ENCODE measurements at regions not wholly inside any gene's neighbourhood (a gene's known extent, or its start where the extent isn't known, plus 50 kb on each side); places are given as distances from the start of the nearest gene placed in this dataset.

GRCh38 chr9:18073002-18073401 lies 401.0 kb upstream of the ADAMTSL1 start:
- H3K4me3 ChIP-seq: no peak overlapping the region
- no peak for DNase-seq (ENCODE audit: low spot score)
- H3K9me3 ChIP-seq: no peaks in the 10 kb centered on the region
- WGBS: 93% methylated on average over 4 of the region's 4 CpGs
- no peaks in the 10 kb centered on the region for H3K36me3 ChIP-seq
- intact Hi-C loops (cut with DNase I): no loop called here
- TF ChIP-seq POLR2A (IDR thresholded peaks at IDR 0.05) (no peak), POLR2AphosphoS5 (IDR thresholded peaks at IDR 0.05) (no peak), CTCF (IDR thresholded peaks at IDR 0.05) (no peak)
- H3K27me3 ChIP-seq (replicated peaks; ENCODE audit: insufficient read depth): no peaks in the 10 kb centered on the region
- no peaks in the 10 kb centered on the region for H3K4me1 ChIP-seq (replicated peaks)
- no peak overlapping the region for H3K27ac ChIP-seq

GRCh38 chr9:18074041-18074440 lies 399.9 kb upstream of the ADAMTSL1 start:
- no peak for DNase-seq (ENCODE audit: low spot score)
- Histone ChIP-seq H3K27ac (no peak overlapping the region), H3K4me1 (replicated peaks) (no peaks in the 10 kb centered on the region), H3K9me3 (no peaks in the 10 kb centered on the region), H3K4me3 (no peak overlapping the region), H3K36me3 (no peaks in the 10 kb centered on the region), H3K27me3 (replicated peaks; ENCODE audit: insufficient read depth) (no peaks in the 10 kb centered on the region)
- intact Hi-C loops (cut with DNase I): no loop called here
- TF ChIP-seq POLR2AphosphoS5 (IDR thresholded peaks at IDR 0.05) (no peak), CTCF (IDR thresholded peaks at IDR 0.05) (no peak), POLR2A (IDR thresholded peaks at IDR 0.05) (no peak)
- WGBS: 60% methylated on average over 3 of the region's 3 CpGs

- peak; percentile 55 for DNase-seq (ENCODE audit: low spot score)
- H3K27me3 ChIP-seq (replicated peaks; ENCODE audit: insufficient read depth): no peaks in the 10 kb centered on the region
- intact Hi-C loops (cut with DNase I): no loop called here
- TF ChIP-seq POLR2A (IDR thresholded peaks at IDR 0.05) (no peak), CTCF (IDR thresholded peaks at IDR 0.05) (no peak), POLR2AphosphoS5 (IDR thresholded peaks at IDR 0.05) (no peak)
- no peaks in the 10 kb centered on the region for H3K4me1 ChIP-seq (replicated peaks)
- 14% methylated on average over 3 of the region's 3 CpGs for WGBS
- H3K27ac ChIP-seq: no peak overlapping the region
- H3K9me3 ChIP-seq: no peaks in the 10 kb centered on the region
- H3K4me3 ChIP-seq: no peak overlapping the region
- H3K36me3 ChIP-seq: no peaks in the 10 kb centered on the region
These were observed 398.6 kb upstream of the ADAMTSL1 start for GRCh38 chr9:18075253-18075952.

GRCh38 chr9:18077941-18078678 lies 395.8 kb upstream of the ADAMTSL1 start:
- Histone ChIP-seq H3K27me3 (replicated peaks; ENCODE audit: insufficient read depth) (no peaks in the 10 kb centered on the region), H3K27ac (no peak overlapping the region), H3K9me3 (no peaks in the 10 kb centered on the region), H3K36me3 (no peaks in the 10 kb centered on the region), H3K4me1 (replicated peaks) (no peaks in the 10 kb centered on the region), H3K4me3 (no peak overlapping the region)
- no peak for TF ChIP-seq POLR2A (IDR thresholded peaks at IDR 0.05)
- DNase-seq (ENCODE audit: low spot score): no peak
- intact Hi-C loops (cut with DNase I): no loop called here
- WGBS: 88% methylated on average over 8 of the region's 8 CpGs

- no peak overlapping the region for H3K4me3 ChIP-seq
- intact Hi-C loops (cut with DNase I): no loop called here
- TF ChIP-seq POLR2AphosphoS5 (IDR thresholded peaks at IDR 0.05) (no peak), POLR2A (IDR thresholded peaks at IDR 0.05) (no peak), CTCF (IDR thresholded peaks at IDR 0.05) (no peak)
- 79% methylated on average over 4 of the region's 4 CpGs for WGBS
- no peaks in the 10 kb centered on the region for H3K36me3 ChIP-seq
- H3K9me3 ChIP-seq: no peaks in the 10 kb centered on the region
- no peaks in the 10 kb centered on the region for H3K27me3 ChIP-seq (replicated peaks; ENCODE audit: insufficient read depth)
- no peak for DNase-seq (ENCODE audit: low spot score)
- no peak overlapping the region for H3K27ac ChIP-seq
- H3K4me1 ChIP-seq (replicated peaks): no peaks in the 10 kb centered on the region
These were observed 381.8 kb upstream of the ADAMTSL1 start for GRCh38 chr9:18092138-18092537.

All from prostate gland (tissue), 2 donors.